NCI-H345 treated with DMSO at 0.1 percent for 48 hours (cell line): ENCODE measurements at regions not wholly inside any gene's neighbourhood (a gene's known extent, or its start where the extent isn't known, plus 50 kb on each side); places are given as distances from the start of the nearest gene placed in this dataset.

Source experiments
- DNase-seq: peaks from one replicate; lab custom pipeline; 2025; ENCODE audit not compliant: unreplicated experiment; lab: John Stamatoyannopoulos, UW

- DNase-seq = peak; percentile 0
These were observed 108.8 kb downstream of the SQOR start for GRCh38 chr15:45743426-45744235.

- DNase-seq = no peak
These were observed 109.4 kb downstream of the SQOR start for GRCh38 chr15:45744236-45744589.

- DNase-seq = no peak
These were observed 112.6 kb downstream of the SQOR start for GRCh38 chr15:45747426-45747825.

GRCh38 chr15:45751629-45752028, 116.8 kb downstream of the SQOR start:
- no peak for DNase-seq

GRCh38 chr15:45759936-45760335, 125.1 kb downstream of the SQOR start:
- no peak for DNase-seq

- no peak for DNase-seq
These were observed 127.9 kb downstream of the SQOR start for GRCh38 chr15:45762726-45763125.

GRCh38 chr15:45763170-45763869, 128.5 kb downstream of the SQOR start:
- no peak for DNase-seq

GRCh38 chr15:45773149-45773548, 138.3 kb downstream of the SQOR start:
- DNase-seq = no peak

GRCh38 chr15:45776772-45777171, 141.9 kb downstream of the SQOR start:
- no peak for DNase-seq

- no peak for DNase-seq
These were observed 143.0 kb downstream of the SQOR start for GRCh38 chr15:45777781-45778180.

- DNase-seq = no peak
These were observed 145.5 kb downstream of the SQOR start for GRCh38 chr15:45780352-45780751.

GRCh38 chr15:45784656-45785055, 149.8 kb downstream of the SQOR start:
- DNase-seq = no peak

GRCh38 chr15:45785897-45786296, 151.1 kb downstream of the SQOR start:
- DNase-seq = no peak

- peak; percentile 15 for DNase-seq
These were observed 155.6 kb downstream of the SQOR start for GRCh38 chr15:45790325-45790943.

- no peak for DNase-seq
These were observed 159.5 kb downstream of the SQOR start for GRCh38 chr15:45794304-45794703.

GRCh38 chr15:45794712-45795439, 160.0 kb downstream of the SQOR start:
- no peak for DNase-seq

GRCh38 chr15:45795440-45796069, 160.7 kb downstream of the SQOR start:
- DNase-seq = peak; percentile 55

GRCh38 chr15:45796433-45796832, 161.6 kb downstream of the SQOR start:
- peak; percentile 17 for DNase-seq

GRCh38 chr15:45799508-45799907, 164.7 kb downstream of the SQOR start:
- no peak for DNase-seq

- DNase-seq = peak; percentile 68
These were observed 166.7 kb downstream of the SQOR start for GRCh38 chr15:45801543-45801942.

- peak; percentile 90 for DNase-seq
These were observed 167.3 kb downstream of the SQOR start for GRCh38 chr15:45802140-45802539.
